Gastroesophageal sphincter (tissue), 4 donors: ENCODE measurements at regions not wholly inside any gene's neighbourhood (a gene's known extent, or its start where the extent isn't known, plus 50 kb on each side); places are given as distances from the start of the nearest gene placed in this dataset.

Experiments
- ATAC-seq: fragments of 150-250 bp; one replicate; pipeline ENCODE4 v1.9.1; 2016; ENCODE audit warnings: mild to moderate bottlenecking, moderate library complexity
- H3K27ac ChIP-seq, 4 donors: fragments of 200-600 bp; sonication (generic) in 3 of 4; 1 replicate in 3 of 4; 2 replicates in 1 of 4; pipeline ENCODE4 v1.5.1; 2016 to 2019
- H3K27me3 ChIP-seq: fragments of 200-600 bp; sonication (generic); one replicate; pipeline ENCODE4 v1.5.1; 2019
- H3K36me3 ChIP-seq, 2 donors: fragments of 200-600 bp; sonication (generic); one replicate each; pipeline ENCODE4 v1.5.1; 2019; ENCODE audit warnings: control low read depth in 1 of 2
- H3K4me1 ChIP-seq, 3 donors: fragments of 200-600 bp; sonication (generic); 1 replicate in 2 of 3; 2 replicates in 1 of 3; pipeline ENCODE4 v1.5.1; 2016 to 2019; ENCODE audit warnings: control low read depth in 2 of 3
- H3K4me3 ChIP-seq, 2 donors: fragments of 200-600 bp; sonication (generic); one replicate each; pipeline ENCODE4 v1.5.1; 2019; ENCODE audit warnings: mild to moderate bottlenecking in 1 of 2, moderate library complexity in 1 of 2
- H3K9me3 ChIP-seq, 3 donors: fragments of 200-600 bp; sonication (generic); one replicate each; pipeline ENCODE4 v1.5.1; 2017 to 2019; ENCODE audit warnings: control low read depth in 2 of 3
- CTCF ChIP-seq, 4 experiments: fragments of 200-600 bp in 2 of 4; fragments of 450-650 bp in 2 of 4; sonication (generic) in 1 of 4; IDR thresholded peaks; one replicate each; pipeline ENCODE4 v1.5.1; 2017 to 2019; ENCODE audit warnings: antibody characterized with exemption in 4 of 4, mild to moderate bottlenecking in 2 of 4, moderate library complexity in 2 of 4
- EP300 ChIP-seq: sonication (generic); formaldehyde crosslinking; IDR thresholded peaks from one replicate; pipeline ENCODE4 v1.6.1; 2017; ENCODE audit warnings: antibody characterized with exemption, mild to moderate bottlenecking
- POLR2A ChIP-seq, 2 donors: fragments of 450-650 bp; IDR thresholded peaks; one replicate each; pipeline ENCODE4 v1.6.1; 2017; ENCODE audit warnings: antibody characterized with exemption in 2 of 2, mild to moderate bottlenecking in 2 of 2, moderate library complexity in 1 of 2
- POLR2AphosphoS5 ChIP-seq: sonication (generic); formaldehyde crosslinking; IDR thresholded peaks from one replicate; pipeline ENCODE4 v1.6.1; 2017; ENCODE audit warnings: antibody characterized with exemption
- WGBS, 2 donors: methylation state at CpG; one replicate each; pipeline ENCODE4 v1.1.5; 2018; ENCODE audit warnings: low coverage in 1 of 2; 5-methylcytosine and 5-hydroxymethylcytosine counted together

DNA sequence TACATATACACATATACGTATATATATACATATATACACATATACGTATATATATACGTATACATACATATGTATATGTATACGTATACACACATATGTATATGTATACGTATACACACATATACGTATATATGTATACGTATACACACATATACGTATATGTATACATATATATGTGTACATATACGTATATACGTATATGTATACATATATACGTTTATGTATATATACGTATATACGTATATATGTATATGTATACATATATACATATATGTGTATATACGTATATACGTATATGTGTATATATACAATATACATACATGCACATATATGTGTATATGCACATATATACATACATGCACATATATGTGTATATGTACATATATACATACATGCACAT lies 396.2 kb upstream of the DUSP10 start:
- WGBS, 2 donors, result 83 to 89% methylated on average over 15 of the region's 15 CpGs
- Histone ChIP-seq H3K27me3 (no peaks in the 10 kb centered on the region), H3K9me3 (peaks cover 0 to 25% (median 0%) of the 10 kb centered on the region in 3 donors), H3K27ac (no peak overlapping the region), H3K4me3 (no peak overlapping the region), H3K4me1 (no peaks in the 10 kb centered on the region), H3K36me3 (no peaks in the 10 kb centered on the region)
- TF ChIP-seq POLR2A (IDR thresholded peaks at IDR 0.05) (no peak), POLR2AphosphoS5 (no peak), CTCF (IDR thresholded peaks at IDR 0.05) (no peak), EP300 (no peak)
- no peak for ATAC-seq

- no peak for TF ChIP-seq POLR2A (IDR thresholded peaks at IDR 0.05)
- no peak for TF ChIP-seq EP300
- TF ChIP-seq POLR2AphosphoS5, result no peak
- TF ChIP-seq CTCF (IDR thresholded peaks at IDR 0.05), result no peak
- H3K36me3 ChIP-seq, result no peaks in the 10 kb centered on the region
- H3K27ac ChIP-seq, result no peak overlapping the region
- no peak for ATAC-seq
- no peak overlapping the region for H3K4me3 ChIP-seq
- 53 to 58% methylated on average over 1 of the region's 1 CpG for WGBS, 2 donors
- H3K4me1 ChIP-seq, result no peaks in the 10 kb centered on the region
- H3K27me3 ChIP-seq, result no peaks in the 10 kb centered on the region
- peaks cover 0 to 18% (median 0%) of the 10 kb centered on the region in 3 donors for H3K9me3 ChIP-seq
Observed at GRCh38 chr1:222136869-222137268, 395.0 kb upstream of the DUSP10 start.

DNA sequence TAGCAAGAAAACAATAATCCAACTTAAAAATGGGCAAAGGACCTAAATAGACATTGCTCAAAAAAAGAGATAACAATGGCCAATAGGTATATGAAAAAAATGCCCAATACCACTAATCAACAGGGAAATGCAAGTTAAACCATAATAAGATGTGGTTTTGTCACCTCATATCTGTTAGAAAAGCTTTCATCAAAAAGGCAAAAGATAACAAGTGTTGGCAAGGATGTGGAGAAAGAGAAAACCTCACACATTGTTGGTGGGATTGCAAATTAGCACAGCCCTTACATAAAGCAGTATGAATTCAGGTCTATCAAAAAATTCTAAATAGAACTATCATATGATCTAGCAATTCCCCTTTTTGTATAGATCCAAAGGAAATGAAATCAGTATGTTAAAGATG lies 387.2 kb upstream of the DUSP10 start:
- H3K36me3 ChIP-seq, result no peaks in the 10 kb centered on the region
- ATAC-seq, result no peak
- no peak overlapping the region for H3K4me3 ChIP-seq
- no peaks in the 10 kb centered on the region for H3K4me1 ChIP-seq
- no peak for TF ChIP-seq EP300
- H3K27me3 ChIP-seq, result no peaks in the 10 kb centered on the region
- no peak overlapping the region for H3K27ac ChIP-seq
- H3K9me3 ChIP-seq, result peaks cover 0 to 9% (median 0%) of the 10 kb centered on the region in 3 donors

DNA sequence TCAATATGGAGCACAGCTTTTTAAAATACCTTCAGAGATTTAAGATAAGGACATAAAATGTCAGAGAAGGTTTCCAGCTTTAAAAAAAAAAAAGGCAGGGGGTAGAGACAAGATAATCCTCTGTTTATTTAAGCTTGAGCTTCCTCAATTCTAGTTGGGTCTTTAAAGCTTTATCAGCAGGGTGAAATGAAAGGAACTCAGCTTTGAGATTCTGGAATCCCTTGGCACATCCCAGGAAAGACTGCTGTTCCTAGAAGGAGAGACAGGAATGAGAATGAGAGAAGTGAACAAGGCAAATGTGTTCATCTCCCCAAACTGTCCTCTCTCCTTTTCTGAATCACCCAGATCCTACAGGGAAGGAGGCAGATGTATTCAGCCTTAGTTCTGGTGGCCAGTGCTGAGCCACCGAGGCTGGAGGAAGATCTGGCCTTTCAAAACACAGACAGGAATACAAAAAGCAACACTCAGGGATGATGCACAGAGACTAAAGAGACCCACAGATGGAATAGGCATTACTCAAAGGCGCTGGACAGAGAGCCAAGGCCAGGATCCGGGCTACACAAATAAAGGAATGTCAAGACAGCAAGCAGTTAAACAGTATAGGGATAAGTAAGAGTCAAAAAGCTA lies 385.8 kb upstream of the DUSP10 start:
- 60 to 74% methylated on average over 2 to 3 of the region's 3 CpGs for WGBS, 2 donors
- Histone ChIP-seq H3K9me3 (no peaks in the 10 kb centered on the region), H3K4me1 (no peaks in the 10 kb centered on the region), H3K36me3 (no peaks in the 10 kb centered on the region), H3K27me3 (no peaks in the 10 kb centered on the region), H3K27ac (no peak overlapping the region), H3K4me3 (no peak overlapping the region)
- no peak for TF ChIP-seq CTCF (IDR thresholded peaks at IDR 0.05)
- TF ChIP-seq POLR2A (IDR thresholded peaks at IDR 0.05), result no peak
- TF ChIP-seq POLR2AphosphoS5, result no peak
- no peak for TF ChIP-seq EP300
- no peak for ATAC-seq

DNA sequence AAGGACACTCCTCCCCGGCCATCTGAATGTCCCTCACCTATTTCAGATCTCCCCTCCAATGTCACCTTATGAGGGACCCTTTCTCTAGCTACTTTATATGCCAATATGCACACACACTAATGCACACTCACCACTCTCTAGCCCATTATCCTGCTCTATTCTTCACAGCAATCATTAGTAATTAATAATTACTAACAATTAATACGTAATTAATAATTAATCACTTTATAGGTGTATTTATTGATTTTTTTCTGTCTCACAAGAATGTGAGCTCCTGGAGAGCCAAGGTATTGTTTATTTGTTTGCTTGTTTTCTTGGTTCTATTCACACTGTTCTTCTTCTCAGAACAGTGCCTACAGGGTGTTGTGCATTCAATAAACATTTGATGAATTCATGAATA lies 385.2 kb upstream of the DUSP10 start:
- no peaks in the 10 kb centered on the region for H3K27me3 ChIP-seq
- WGBS, 2 donors, result 57 to 67% methylated on average over 1 to 2 of the region's 2 CpGs

More for the DNA sequence above, 385.2 kb upstream of the DUSP10 start:
- ATAC-seq, result no peak
- Histone ChIP-seq H3K4me3 (no peak overlapping the region), H3K36me3 (no peaks in the 10 kb centered on the region), H3K9me3 (no peaks in the 10 kb centered on the region), H3K27ac (no peak overlapping the region), H3K4me1 (no peaks in the 10 kb centered on the region)
- no peak for TF ChIP-seq CTCF (IDR thresholded peaks at IDR 0.05)
- TF ChIP-seq POLR2AphosphoS5, result no peak
- TF ChIP-seq EP300, result no peak
- no peak for TF ChIP-seq POLR2A (IDR thresholded peaks at IDR 0.05)
